ENCODE measurements at regions not wholly inside any gene's neighbourhood (a gene's known extent, or its start where the extent isn't known, plus 50 kb on each side); places are given as distances from the start of the nearest gene placed in this dataset.

GRCh38 chr11:110977661-110978060, 265.4 kb upstream of the ARHGAP20 start:
- TF ChIP-seq NFIC (IDR thresholded peaks at IDR 0.05), result no peak

- TF ChIP-seq YY1 (IDR thresholded peaks at IDR 0.05; ENCODE audit: low read depth) (no peak), CREB1 (IDR thresholded peaks at IDR 0.05; ENCODE audit: low read depth) (no peak), EGR1 (IDR thresholded peaks at IDR 0.05) (no peak), TAF1 (IDR thresholded peaks at IDR 0.05; ENCODE audit: low read depth) (no peak), ZBTB7A (IDR thresholded peaks at IDR 0.05; ENCODE audit: low read depth) (no peak), USF1 (IDR thresholded peaks at IDR 0.05) (no peak), TCF12 (IDR thresholded peaks at IDR 0.05; ENCODE audit: low read depth) (no peak), NFIC (IDR thresholded peaks at IDR 0.05) (no peak), TEAD4 (IDR thresholded peaks at IDR 0.05) (no peak), REST (IDR thresholded peaks at IDR 0.05; ENCODE audit: low read depth) (no peak), MAX (IDR thresholded peaks at IDR 0.05) (no peak), RAD21 (IDR thresholded peaks at IDR 0.05; ENCODE audit: low read depth) (no peak), FOXM1 (IDR thresholded peaks at IDR 0.05; ENCODE audit: borderline replicate concordance, low read depth) (no peak), EP300 (IDR thresholded peaks at IDR 0.05; ENCODE audit: borderline replicate concordance) (no peak), CEBPB (IDR thresholded peaks at IDR 0.05) (no peak)
Observed at GRCh38 chr11:110974731-110975130, 262.5 kb upstream of the ARHGAP20 start.

GRCh38 chr11:110973401-110973980, 261.3 kb upstream of the ARHGAP20 start:
- TF ChIP-seq YY1 (IDR thresholded peaks at IDR 0.05; ENCODE audit: low read depth) (no peak), REST (IDR thresholded peaks at IDR 0.05; ENCODE audit: low read depth) (no peak), EP300 (IDR thresholded peaks at IDR 0.05; ENCODE audit: borderline replicate concordance) (no peak), CREB1 (IDR thresholded peaks at IDR 0.05; ENCODE audit: low read depth) (no peak), USF1 (IDR thresholded peaks at IDR 0.05) (no peak), ZBTB7A (IDR thresholded peaks at IDR 0.05; ENCODE audit: low read depth) (no peak), TAF1 (IDR thresholded peaks at IDR 0.05; ENCODE audit: low read depth) (no peak), RAD21 (IDR thresholded peaks at IDR 0.05; ENCODE audit: low read depth) (no peak), TEAD4 (IDR thresholded peaks at IDR 0.05) (no peak), NFIC (IDR thresholded peaks at IDR 0.05) (no peak), MAX (IDR thresholded peaks at IDR 0.05) (no peak), FOXM1 (IDR thresholded peaks at IDR 0.05; ENCODE audit: borderline replicate concordance, low read depth) (no peak), TCF12 (IDR thresholded peaks at IDR 0.05; ENCODE audit: low read depth) (no peak), CEBPB (IDR thresholded peaks at IDR 0.05) (no peak), EGR1 (IDR thresholded peaks at IDR 0.05) (no peak)

GRCh38 chr11:110972640-110973039, 260.4 kb upstream of the ARHGAP20 start:
- TF ChIP-seq EP300 (IDR thresholded peaks at IDR 0.05; ENCODE audit: borderline replicate concordance), result no peak
- no peak for TF ChIP-seq TEAD4 (IDR thresholded peaks at IDR 0.05)
- TF ChIP-seq REST (IDR thresholded peaks at IDR 0.05; ENCODE audit: low read depth), result no peak
- TF ChIP-seq EGR1 (IDR thresholded peaks at IDR 0.05), result no peak
- no peak for TF ChIP-seq ZBTB7A (IDR thresholded peaks at IDR 0.05; ENCODE audit: low read depth)
- TF ChIP-seq CREB1 (IDR thresholded peaks at IDR 0.05; ENCODE audit: low read depth), result no peak
- TF ChIP-seq USF1 (IDR thresholded peaks at IDR 0.05), result no peak
- TF ChIP-seq NFIC (IDR thresholded peaks at IDR 0.05), result no peak

All from Ishikawa (cell line).